ENCODE measurements at regions not wholly inside any gene's neighbourhood (a gene's known extent, or its start where the extent isn't known, plus 50 kb on each side); places are given as distances from the start of the nearest gene placed in this dataset.

DNA sequence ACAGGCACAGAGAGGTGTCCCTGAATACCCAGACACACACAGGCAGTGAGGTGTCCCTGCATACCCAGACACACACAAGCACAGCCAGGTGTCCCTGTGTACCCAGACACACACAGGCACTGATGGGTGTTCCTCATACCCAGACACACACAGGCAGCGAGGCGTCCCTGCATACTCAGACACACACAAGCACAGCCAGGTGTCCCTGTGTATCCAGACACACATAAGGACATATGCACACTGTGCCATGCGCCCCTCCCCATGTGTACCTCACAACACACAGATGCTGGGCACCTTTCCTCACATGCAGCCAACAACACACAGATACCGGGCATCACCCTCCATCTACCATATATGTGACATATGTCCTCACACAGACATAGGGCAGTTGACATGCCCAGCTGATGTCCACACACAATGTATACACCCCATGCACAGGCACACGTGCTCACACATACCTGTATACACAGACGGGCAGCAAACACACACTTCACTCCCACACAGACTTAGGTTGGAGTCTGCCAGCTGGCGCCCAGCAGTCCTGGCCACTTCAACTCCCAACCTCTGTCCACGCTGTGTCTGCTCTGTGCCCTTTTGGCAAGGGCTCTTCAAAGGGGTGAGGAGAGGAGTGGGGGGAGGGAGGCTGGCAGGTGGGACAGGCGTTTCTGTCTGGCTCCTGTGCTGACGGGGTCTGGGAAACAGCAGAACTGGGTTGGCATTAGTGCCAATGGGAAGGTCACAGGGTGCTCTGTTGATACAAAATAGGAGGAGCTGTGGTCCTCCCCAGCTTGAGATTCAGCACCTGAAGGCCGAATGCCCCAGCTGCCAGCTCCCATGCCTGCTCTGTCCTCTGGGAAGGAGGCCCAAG lies 69.4 kb upstream of the ALX4 start:
- TF ChIP-seq POLR2A (IDR thresholded peaks at IDR 0.05): no peak
- TF ChIP-seq, protein P1, sequence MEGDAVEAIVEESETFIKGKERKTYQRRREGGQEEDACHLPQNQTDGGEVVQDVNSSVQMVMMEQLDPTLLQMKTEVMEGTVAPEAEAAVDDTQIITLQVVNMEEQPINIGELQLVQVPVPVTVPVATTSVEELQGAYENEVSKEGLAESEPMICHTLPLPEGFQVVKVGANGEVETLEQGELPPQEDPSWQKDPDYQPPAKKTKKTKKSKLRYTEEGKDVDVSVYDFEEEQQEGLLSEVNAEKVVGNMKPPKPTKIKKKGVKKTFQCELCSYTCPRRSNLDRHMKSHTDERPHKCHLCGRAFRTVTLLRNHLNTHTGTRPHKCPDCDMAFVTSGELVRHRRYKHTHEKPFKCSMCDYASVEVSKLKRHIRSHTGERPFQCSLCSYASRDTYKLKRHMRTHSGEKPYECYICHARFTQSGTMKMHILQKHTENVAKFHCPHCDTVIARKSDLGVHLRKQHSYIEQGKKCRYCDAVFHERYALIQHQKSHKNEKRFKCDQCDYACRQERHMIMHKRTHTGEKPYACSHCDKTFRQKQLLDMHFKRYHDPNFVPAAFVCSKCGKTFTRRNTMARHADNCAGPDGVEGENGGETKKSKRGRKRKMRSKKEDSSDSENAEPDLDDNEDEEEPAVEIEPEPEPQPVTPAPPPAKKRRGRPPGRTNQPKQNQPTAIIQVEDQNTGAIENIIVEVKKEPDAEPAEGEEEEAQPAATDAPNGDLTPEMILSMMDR (IDR thresholded peaks at IDR 0.05): no peak
